ENCODE measurements at regions not wholly inside any gene's neighbourhood (a gene's known extent, or its start where the extent isn't known, plus 50 kb on each side); places are given as distances from the start of the nearest gene placed in this dataset.

DNA sequence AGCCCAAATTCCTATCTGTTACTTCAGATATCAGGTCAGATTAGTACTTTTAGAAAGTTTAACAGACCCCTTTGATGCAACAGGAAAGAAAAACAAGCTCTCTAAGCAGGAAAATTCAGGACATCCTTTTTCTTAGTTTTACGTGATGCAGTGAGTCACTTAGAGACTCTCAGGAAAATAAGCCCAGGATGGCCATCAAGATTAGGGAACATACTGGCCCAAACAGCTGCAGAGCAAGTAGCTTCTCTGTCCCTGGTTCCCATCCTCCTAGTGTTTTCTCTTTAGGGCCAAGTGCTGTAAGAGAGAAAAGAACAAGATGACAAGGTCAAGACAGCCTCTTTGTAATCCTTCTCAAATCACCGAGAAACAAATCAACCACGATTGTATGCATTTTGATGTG is 219.1 kb downstream of the ZNF674 start:
- TF ChIP-seq, protein P1, sequence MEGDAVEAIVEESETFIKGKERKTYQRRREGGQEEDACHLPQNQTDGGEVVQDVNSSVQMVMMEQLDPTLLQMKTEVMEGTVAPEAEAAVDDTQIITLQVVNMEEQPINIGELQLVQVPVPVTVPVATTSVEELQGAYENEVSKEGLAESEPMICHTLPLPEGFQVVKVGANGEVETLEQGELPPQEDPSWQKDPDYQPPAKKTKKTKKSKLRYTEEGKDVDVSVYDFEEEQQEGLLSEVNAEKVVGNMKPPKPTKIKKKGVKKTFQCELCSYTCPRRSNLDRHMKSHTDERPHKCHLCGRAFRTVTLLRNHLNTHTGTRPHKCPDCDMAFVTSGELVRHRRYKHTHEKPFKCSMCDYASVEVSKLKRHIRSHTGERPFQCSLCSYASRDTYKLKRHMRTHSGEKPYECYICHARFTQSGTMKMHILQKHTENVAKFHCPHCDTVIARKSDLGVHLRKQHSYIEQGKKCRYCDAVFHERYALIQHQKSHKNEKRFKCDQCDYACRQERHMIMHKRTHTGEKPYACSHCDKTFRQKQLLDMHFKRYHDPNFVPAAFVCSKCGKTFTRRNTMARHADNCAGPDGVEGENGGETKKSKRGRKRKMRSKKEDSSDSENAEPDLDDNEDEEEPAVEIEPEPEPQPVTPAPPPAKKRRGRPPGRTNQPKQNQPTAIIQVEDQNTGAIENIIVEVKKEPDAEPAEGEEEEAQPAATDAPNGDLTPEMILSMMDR (IDR thresholded peaks at IDR 0.05): no peak
- no peak for TF ChIP-seq EP300 (IDR thresholded peaks at IDR 0.05)
- TF ChIP-seq POLR2A (IDR thresholded peaks at IDR 0.05): no peak
- no peak for TF ChIP-seq POLR2AphosphoS5 (IDR thresholded peaks at IDR 0.05)
